NK-92 treated with Interleukin-12 subunit alpha and Interleukin-12 subunit beta, amount 100 ng/mL, for 24 hours (cell line): ENCODE measurements at regions not wholly inside any gene's neighbourhood (a gene's known extent, or its start where the extent isn't known, plus 50 kb on each side); places are given as distances from the start of the nearest gene placed in this dataset.
A peak's percentile ranks its signal among the peaks of the same experiment; 100 is the strongest.
"Not testable (repeated sequence)": the region's sequence is repeated elsewhere in the genome, so short reads cannot be mapped to it uniquely, and the experiment has no call there.

Experiments used
- DNase-seq: peaks from one replicate; lab custom pipeline; 2025; lab: John Stamatoyannopoulos, UW

DNA sequence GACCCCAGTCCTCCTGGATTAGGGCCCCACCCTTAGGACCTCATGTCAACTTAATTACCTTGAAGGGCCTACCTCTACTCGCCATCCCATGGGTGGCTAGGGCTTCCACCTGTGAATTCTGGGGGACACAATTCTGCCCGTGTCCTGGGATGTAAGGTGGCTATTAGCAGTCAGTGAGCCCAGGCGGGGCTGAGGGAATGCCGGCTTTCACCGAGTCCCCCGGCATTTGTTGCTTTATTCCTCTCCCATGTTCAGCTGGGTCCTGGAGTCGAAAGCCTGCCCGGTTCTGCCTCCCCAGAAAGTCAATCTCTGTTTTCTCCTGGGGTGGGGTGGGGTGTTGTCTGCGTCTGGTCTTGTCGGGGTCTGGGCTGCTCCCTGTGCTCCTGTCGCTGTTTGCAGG, 125.6 kb downstream of the GLRX3 start:
- DNase-seq: no peak

DNA sequence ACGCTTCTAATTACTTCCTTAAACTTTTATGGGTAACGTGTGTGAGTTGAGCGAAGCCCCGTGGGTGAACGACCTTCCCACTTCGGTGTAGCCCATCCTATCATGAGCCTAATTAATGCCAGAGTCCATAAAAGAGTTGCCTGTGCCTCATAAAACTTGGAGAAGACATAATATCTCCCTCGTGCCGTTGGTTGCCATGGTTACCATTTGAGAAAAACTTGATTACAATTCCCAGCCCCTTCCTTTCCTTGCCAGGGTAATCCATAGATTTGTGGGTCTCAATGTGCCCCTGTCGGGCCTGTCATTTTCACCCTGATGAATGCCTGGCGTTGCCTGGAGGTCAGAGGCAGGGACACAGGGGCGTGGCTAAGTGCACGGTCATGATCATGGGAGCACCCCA, 127.1 kb downstream of the GLRX3 start:
- DNase-seq: no peak

DNA sequence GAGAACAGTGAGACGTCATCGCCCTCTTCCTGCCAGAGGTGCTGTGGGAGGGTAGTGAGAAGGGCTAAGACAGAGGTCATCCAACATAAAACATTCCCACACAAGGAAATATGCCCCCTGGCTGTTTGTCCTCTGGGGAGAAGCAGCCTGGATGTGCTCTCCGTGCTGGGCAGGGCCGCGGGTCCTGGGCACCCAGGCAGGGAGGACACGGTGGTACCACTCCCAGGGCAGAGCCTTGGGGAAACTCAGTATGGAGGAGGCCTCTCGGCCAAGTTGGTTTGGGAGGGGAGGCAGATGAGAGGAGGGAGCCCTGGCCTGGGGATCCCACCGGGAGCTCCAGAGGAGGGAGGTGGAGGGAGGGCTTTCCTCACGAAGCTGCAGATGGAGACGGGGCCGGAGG, 129.4 kb downstream of the GLRX3 start:
- no peak for DNase-seq

DNA sequence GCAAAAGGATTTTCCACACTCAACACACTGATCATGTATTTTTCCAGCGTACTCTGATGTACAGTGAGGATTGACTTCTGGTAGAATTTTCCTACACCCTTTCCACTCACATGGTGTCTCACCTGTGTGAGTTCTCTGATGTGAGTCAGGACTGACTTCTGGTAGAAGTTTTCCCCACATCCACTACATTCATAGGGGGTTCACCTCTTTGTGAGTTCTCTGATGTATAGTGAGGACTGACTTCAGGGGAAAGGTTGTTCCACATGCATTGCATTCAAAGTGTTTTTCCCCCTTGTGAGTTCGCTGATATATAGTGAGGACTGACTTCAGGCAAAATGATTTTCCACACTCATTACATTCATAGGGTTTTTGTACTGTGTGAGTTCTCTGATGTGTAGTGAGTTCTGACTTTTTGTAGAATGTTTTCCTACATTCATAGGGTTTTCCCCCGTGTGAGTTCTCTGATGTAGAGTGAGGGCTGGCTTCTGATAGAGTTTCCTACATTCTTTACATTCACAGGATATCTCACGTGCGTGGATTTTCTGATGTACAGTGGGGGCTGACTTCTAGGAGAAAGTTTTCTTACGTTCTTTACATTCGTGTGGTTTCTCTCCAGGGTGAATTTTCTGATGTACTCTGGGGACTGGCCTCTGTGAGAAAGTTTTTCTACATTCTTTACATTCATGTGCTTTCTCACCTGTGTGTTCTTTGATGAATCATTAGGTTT, 146.5 kb downstream of the GLRX3 start:
- no peak for DNase-seq

DNA sequence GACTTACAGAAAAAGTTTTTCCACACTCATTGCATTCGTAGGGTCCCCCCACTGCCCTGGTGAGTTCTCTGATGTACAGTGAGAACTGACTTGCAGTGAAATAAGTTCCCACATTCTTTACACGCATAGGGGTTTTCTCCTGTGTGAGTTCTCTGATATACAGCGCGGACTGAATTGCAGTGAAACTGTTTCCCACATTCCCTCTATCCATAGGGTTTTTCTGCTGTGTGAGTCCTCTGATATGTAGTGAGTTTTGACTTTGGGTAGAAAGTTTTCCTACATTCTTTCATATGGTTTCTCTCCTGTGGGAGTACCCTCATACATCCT, 147.0 kb downstream of the GLRX3 start:
- no peak for DNase-seq

DNA sequence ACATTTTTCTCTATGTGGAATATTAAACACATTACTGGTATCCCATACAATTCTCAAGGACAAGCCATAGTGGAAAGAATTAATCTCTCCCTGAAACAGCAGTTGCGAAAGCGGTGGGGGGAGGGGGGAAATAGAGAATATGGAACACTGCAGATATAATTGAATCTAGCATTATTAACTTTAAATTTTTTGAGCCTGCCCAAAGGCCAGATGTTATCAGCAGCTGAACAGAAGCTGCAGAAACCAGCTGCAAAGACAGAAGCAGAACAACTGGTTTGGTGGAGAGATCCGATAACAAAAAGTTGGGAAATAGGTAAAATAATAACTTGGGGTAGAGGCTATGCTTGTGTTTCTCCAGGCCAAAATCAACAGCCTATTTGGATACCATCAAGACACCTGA, 159.6 kb downstream of the GLRX3 start:
- not testable (repeated sequence) for DNase-seq

DNA sequence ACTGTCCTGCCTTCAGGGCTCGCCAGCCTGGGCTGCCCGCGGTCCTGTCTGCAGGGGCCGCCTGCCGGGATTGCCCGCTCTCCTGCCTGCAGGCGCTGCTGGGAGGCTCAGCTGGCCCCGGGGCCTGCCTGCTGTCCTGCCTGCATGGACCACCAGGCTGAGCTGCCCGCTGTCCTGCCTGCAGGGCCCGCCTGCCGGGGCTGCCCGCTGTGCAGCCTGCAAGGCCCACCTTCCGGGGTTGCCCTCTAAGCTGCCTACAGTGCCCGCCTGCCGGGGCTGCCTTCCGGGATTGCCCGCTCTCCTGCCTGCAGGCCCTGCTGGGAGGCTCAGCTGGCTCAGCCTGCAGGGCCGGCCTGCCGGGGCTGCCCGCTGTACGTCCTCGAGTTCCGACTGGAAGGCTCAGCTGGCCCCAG, 164.4 kb downstream of the GLRX3 start:
- peak; percentile 52 for DNase-seq

DNA sequence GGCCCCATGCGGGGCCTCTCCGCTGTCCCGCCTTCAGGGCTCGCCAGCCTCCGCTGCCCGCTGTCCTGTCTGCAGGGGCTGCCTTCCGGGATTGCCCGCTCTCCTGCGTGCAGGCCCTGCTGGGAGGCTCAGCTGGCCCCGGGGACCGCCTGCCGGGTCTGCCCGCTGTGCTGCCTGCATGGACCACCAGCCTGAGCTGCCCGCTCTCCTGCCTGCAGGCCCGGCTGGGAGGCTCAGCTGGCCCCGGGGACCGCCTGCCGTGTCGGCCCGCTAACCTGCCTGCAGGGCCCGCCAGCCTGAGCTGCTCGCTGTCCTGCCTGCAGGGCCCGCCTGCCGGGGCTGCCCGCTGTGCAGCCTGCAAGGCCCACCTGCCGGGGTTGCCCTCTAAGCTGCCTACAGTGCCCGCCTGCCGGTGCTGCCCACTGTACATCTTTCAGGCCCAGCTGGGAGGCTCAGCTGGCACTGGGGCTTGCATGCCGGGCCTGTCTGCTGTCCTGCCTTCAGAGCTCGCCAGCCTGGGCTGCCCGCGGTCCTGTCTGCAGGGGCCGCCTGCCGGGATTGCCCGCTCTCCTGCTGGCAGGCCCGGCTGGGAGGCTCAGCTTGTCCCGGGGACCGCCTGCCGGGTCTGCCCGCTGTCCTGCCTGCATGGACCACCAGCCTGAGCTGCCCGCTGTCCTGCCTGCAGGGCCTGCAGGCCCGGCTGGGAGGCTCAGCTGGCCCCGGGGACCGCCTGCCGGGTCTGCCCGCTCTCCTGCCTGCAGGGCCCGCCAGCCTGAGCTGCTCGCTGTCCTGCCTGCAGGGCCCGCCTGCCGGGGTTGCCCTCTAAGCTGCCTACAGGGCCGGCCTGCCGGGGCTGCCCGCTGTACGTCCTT, 165.1 kb downstream of the GLRX3 start:
- peak; percentile 58 for DNase-seq

DNA sequence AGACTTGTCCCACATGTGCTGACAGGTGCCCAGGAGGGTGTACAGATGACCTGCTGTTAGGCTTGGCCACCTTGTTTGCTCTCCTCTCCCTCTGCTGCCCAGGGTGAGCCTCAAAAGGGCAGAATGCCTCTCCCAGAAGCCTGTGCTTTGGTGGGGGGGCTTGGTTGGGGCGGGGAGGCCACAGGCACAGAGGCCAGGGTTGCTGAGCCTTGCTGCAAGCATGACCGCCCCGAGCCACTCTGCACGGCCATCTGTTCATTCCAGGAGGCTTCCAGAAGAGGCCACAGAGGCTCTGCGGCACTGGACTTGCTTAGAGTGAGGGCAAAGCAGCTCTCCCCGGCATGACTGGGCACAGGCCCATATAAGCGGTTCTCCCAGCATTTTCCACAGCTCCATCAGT, 190.8 kb downstream of the GLRX3 start:
- DNase-seq: no peak

DNA sequence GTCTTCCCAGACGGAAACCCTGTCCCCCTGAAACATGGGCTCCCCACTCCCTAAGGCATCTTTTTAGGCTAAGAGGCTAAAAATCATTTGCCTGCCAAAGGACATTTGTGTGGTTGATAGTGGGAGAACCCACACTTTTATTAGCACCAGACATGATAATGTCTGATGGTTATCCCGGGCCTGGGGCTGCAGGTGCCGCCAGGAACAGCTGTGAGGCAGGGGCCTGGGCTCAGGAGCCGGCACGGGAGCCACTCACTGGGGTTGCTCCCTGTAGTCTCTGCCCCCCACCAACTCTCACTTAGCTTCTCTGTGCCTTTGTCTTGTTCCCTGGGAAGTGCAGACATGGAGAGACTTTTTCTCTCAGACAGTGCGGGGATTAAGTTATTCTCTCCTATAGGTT, 193.6 kb downstream of the GLRX3 start:
- DNase-seq: no peak

DNA sequence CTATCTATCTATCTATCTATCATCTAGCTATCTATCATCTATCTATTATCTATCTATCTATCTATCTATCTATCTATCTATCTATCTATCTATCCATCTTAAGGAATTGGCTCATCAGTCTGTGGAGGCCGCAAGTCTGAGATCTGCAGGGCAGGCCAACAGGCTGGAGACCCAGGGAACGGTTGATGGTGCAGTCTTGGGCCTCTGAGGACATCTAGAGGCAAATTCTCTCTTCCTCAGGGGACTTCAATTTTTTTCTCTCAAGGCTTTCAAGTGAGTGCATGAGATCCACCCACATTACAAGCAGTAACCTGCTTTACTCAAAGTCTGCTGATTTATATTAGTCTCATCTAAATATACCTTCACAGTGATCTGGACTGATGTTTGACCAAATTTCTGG, 197.0 kb downstream of the GLRX3 start:
- DNase-seq: no peak

DNA sequence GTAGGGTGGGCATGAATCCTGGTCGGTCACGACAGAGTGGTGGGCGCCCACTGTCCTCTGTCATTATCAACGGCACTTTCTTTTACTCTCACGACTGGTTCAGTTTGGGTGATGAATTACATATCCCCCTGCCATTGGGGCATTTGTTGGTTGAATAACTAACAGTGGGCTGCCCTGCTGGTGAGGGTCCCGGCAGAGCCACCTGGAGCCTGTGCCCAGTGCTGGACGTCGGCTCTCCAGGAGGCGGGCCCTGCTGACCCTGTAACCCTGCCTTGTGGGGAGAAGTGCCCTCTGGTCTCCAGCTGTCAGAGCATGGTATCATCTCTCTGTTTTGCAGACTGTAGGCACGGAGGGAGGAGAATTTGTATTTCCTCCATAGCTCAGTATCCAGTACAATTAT, 199.1 kb downstream of the GLRX3 start:
- DNase-seq: no peak

DNA sequence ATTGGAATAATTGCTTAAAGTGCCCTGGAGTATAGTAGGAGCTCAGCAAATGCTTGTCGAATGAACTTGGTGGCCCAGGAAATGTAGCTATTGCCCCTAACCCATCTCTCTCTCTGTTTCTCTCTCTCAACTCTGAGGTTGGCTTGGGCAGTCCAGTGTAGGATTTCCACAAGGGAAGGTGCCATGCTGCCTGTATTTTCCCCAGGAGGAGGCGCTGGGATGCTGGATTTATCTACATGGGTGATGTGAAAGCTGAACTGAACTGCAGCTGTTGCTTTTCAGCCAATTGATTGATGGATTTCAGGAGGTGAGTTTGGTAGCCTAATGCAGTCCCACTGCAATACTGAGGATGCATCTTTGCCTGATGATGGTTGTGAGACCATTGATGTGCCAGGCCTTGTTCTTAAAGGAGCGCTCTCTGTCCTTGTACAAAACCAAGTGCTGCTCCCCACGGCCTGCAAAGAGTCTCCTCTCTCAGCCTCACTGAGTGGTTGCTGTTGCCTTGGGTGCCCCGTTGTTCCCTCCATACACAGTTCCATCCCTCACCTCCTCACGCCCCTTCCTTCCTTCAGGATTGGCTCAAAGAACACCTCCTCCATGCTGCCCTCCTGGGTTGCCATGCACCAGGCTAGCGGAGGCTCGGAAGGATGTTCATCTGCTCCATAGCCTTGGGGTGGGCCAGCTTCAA, 200.6 kb downstream of the GLRX3 start:
- no peak for DNase-seq

DNA sequence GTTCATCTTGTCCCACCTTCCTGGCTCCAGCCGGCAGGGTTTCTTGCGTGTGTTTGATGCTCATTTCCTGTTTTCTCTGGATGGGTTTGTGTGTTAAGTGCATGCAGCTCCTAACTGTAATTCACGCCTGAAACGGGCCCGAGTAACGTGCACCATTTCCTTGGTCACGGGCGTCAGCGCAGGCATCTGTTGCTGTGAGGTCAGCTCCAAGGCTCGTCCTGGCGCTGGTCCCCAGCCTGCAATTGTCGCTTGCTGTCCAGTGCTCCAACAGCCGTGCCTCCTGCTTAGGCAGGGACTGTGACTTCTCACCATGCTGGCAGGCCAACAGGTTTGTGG, 201.1 kb downstream of the GLRX3 start:
- DNase-seq: no peak

DNA sequence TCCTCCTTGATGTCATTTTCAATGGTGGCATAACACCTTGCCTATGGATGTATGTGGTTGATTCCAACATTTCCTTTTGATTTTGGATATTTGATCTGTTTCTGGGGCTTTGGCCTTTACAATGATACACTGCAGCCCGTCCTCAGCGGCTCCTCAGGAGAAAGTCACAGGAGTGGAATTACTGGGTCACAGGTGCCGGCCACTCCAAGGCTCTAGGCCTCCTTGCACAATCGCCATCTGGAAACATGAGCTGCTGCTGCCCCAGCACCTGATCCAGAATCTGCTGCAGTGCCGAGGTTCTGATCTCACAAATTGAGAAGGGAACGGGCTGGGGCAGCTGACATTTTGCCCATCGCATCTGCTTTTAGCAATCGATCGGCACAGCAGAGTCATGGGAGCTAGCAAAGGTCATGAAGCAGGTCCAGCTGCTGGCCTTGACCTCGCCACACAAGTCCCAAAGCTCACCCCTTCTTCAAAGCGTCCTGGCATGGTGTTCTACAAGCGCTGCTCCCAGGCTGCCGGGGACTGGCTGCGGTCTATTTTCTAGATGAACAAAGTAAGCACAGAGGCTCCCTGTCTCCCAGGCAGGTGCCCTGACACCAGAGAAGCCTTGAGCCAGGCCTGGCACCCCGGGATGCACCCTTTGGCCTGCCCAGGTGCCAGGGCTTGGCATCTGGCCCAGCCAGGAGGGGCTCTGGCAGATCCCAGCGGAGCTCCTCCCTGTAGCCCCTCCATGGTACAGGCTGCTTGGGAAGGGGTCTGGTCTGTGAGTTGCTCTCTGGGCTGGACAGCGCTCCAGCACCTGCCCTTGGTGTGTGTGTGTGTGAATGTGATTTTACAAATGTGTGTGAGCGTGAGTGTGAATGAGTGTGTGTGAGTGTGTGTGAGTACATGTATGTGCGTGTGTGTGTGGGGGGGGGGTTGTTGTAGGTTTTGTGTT, 201.8 kb downstream of the GLRX3 start:
- DNase-seq: no peak

DNA sequence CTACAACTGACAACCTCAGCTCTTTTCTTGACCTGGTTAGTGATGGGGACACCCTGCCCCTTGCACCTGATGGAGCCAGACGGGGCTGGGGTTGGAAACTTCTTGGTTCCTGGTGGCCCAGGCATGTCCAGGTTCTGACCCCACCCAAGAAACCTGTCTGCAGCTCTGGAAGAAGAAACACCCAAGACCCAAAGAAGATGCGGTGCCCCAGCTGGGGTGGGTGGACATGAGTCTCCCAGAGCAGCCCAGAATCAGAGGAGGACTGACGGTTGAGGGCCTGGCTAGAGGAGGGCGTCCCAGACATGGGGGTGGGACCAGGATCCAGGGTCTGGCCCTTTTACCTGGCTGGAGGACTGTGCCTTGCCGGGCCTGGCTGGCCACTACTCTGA, 202.4 kb downstream of the GLRX3 start:
- no peak for DNase-seq

DNA sequence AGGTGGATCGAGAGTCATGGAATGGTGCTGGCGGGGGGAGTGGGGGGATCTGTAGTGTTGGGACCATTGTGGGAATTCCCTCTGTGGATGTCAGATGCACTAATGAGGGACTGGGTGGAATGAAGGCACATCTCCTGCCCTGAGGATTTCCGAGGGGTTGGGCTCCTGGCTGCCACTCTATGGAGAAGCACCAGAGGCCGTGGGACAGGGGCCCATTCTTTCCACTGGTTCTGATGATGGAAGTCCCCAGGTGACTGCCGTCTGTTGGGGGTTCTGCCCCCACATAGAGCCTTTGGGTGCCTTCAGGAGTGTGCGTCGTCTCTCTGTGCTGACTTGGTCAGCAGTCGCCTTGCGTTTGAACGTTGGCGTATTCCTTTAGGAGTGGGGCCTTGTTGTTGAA, 202.9 kb downstream of the GLRX3 start:
- DNase-seq: no peak

DNA sequence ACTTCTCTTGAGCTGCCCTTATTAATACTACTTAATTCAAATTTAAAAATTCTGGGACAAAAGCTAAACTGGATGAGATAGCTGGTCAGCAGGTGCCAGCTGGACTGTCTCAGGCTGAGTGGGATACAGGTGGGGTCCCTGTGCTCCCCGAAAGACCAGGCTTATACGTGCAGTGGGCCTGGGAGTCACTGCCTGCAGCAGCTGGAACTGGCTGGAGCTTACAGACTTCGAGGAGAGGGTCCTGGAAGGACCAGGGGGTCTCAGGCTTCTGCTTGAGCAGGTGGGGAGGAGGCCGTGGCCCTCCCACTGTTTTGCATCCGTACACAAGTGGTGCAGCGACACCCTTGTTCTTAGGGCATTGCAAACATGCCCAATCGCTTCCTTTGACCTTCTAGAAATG, 203.7 kb downstream of the GLRX3 start:
- no peak for DNase-seq

DNA sequence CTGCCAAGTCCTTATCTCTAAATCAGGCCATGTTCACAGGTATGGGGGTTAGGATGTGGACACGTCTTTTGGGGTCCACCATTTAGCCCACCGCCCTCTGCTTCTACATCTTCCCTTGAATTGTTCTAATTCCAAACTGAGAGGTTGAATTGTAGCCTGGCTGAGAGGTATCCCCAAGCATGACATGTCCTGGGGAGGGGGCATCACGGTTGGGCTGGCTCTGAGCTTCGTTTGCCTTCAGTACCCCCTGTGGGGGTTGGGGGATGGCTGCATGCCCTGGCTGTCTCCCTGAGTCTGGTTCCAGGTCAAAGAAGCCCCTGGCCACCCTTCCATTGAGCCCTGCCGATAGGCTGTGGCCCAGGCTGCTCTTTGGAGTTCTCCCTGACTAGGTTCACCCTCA, 204.6 kb downstream of the GLRX3 start:
- DNase-seq: no peak

DNA sequence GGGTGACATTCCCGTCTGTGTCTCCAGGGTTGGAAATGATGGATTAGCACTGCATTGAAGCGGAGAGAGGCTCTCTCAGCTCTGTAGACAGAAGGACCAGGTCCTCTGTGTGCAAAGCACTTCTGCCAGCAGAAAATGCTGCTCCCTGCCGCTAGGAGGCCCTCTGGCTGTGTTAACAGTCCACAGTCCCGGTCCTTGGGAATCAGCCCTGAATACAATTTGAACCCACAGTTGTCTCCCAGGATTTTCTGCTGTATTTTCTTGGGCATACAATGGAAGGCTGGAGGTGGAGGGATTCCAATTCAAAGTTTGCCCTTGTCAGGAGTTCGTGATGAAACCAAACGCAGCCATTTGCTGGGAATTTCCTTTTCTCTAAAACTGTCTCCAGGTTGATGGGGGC, 205.2 kb downstream of the GLRX3 start:
- no peak for DNase-seq

DNA sequence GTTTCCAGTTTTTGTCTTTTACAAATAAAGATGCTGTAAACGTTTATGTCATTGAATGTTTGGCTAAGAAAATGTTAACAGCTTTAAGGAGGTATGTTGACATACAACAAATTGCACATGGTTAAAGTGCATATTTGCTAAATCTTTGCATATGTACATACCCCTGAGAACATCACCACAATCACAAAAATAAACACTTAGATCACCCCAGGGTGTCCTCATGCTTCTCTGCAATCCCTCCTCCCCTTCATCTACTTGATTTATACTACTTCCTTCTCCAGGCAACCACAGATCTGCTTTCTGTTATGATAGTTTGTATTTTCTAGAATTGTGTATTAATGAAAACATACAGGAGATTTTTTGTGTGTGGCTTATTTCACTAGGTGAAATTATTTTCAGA, 209.5 kb downstream of the GLRX3 start:
- no peak for DNase-seq

DNA sequence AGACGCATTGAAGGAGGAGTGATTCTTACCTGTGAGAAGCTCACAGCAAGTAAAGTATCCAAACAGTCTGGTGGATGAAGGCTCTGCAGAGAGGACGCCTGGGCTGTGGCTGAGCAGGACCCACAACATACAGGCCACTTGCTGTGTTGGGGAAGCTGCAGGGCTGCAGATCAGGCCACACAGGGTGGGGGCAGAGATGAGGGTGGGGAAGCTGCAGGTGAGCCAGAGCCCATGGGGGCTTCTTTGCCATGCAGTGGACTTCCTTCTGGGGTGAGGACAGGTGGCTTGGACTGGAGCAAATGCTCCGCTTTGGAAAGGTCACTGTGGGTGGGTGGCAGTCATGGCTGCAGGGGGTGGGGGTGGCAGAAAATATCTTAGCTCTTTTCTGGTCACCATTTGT, 214.8 kb downstream of the GLRX3 start:
- DNase-seq: no peak
